Ovary (tissue), 3 donors: ENCODE measurements at regions not wholly inside any gene's neighbourhood (a gene's known extent, or its start where the extent isn't known, plus 50 kb on each side); places are given as distances from the start of the nearest gene placed in this dataset.

Experiments
- CTCF ChIP-seq, 3 donors: fragments of 450-650 bp in 2 of 3; fragments of 200-600 bp in 1 of 3; IDR thresholded peaks; one replicate each; pipeline versions ENCODE4 v1.5.1 to v1.8.0; 2016 to 2022; ENCODE audit warnings: antibody characterized with exemption in 3 of 3, mild to moderate bottlenecking in 1 of 3
- EP300 ChIP-seq: sonication (generic); formaldehyde crosslinking; IDR thresholded peaks from one replicate; pipeline ENCODE4 v1.6.1; 2017; ENCODE audit warnings: antibody characterized with exemption
- donor health status: DM: no; HTN: no; CAD: no.

DNA sequence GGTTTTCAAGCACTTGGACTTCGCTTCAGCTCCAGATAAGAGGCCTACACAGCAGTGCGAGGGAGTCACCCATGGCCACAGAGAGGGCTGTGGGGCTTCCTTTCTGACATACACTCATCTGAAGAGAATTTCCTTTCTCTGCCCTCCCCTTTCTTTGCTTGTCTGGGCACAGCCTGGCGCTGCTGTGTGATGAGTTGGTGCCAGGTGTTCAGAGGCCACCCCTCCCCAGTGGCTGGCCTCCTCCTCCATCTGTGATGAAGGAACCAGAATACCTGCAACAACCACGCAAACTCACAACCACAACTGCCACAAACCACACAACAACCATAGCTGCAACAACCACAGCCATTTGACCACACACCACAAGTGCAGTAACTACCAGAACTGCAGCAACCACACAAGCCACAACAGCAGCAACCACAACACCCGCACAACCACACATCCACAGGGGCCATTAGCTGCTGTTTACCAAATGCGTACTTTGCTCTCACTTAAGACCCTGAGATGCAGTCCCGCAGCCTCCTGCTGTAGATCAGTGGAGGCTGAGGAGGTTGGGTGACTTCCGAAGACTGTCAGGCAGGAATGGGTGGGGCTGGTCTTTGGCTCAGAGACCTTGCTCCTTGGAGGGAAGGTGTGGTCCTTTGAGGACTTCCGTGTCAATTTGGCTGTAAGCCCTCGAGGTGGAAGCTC, 71.1 kb downstream of the IER5 start:
- TF ChIP-seq CTCF (IDR thresholded peaks at IDR 0.05), result no peak
- no peak for TF ChIP-seq EP300
